Jurkat, Clone E6-1 (cell line): ENCODE measurements at regions not wholly inside any gene's neighbourhood (a gene's known extent, or its start where the extent isn't known, plus 50 kb on each side); places are given as distances from the start of the nearest gene placed in this dataset.

Source experiments
- DNase-seq: peaks from one replicate; pipeline ENCODE4 v3.0.0-alpha.2; 2011; ENCODE audit warnings: low read depth, low spot score
- H3K4me3 ChIP-seq: 2 replicates; pipeline ENCODE4 v1.5.1; 2011; ENCODE audit warnings: mild to moderate bottlenecking, low read length, control low read depth, moderate library complexity

DNA sequence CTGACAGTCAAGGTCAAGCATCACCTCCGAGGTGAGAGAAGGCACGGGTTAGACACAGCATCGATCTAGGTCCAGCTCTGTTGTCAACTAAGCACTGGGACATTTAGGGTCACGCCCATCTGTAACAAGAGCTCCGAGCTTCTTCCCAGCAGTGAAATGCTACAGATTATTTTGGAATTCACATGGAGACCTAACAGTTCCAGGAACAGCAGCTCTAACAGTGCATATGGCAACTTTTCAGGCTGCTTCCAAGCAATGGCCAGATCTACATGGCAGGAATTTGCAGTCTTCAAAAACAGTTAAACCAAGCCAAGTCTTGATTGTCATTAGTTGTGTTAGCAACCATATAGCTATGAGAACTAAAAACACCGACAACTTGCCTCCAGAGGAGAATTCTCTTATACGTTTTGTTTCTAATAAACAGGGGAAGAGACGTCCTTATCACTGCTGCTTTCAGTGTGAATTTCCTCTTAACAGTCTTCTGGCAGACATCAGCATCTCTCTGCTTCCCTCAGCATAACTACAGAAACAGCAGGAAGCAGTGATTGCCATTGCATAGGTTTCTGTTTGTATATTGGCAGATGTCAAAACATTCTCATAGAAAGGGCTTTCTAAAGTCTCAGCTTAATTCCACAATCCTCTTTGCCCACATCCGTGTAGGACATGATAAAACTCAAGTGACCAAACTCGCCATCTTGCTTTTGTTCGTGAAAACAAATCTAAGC lies 242.1 kb upstream of the DAPK1 start:
- H3K4me3 ChIP-seq: no peak overlapping the region
- DNase-seq: no peak

- no peak for DNase-seq
- no peak overlapping the region for H3K4me3 ChIP-seq
Observed at GRCh38 chr9:87256973-87257372, 240.7 kb upstream of the DAPK1 start.

DNA sequence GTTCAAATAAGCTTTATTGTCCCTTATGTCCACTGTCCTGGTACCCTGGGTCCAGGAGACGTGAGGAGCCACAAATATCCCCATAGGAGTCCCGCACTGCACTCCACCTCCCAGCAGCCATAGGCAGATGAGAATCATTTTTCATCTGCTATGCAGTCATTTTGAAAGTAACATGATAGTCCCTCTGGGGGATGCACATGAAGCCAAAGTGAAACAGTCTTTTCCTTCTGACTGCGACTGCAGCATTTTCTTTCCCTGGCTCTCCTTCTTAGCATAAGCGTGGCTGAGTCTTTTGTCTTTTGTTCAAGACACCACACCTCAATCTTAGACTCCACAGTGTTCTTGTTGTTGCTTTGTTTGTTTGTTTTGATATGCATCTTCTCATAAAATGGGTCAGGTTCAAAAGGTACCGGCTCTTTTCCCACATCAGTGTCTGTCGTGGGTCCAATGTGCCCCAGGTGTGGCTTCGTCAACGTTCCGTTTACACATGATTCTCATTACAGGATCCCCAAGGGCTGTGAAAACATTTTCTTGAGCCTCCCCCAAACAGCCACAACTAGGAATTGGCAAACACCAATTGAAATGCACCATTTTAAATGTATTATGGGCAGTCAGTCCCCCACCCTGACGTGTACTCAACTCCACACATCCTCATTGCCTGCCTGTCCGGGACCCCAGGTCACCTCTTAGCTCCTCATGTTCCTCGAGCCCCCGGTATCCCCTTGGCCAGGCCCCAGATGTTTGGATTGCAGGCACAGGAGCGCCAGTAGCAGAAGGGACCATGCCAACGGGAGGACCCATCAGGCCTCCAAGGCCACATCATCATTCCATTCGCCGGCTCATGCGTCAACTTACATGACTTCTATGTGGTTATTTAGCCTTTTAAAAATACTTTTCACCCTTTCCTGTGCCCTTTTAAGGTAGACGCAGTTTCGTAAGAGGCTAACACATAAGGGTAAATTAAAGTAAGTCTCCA lies 237.8 kb upstream of the DAPK1 start:
- DNase-seq: no peak
- H3K4me3 ChIP-seq: no peak overlapping the region

GRCh38 chr9:87263291-87263690 lies 234.4 kb upstream of the DAPK1 start:
- H3K4me3 ChIP-seq: no peak overlapping the region
- DNase-seq: no peak

- no peak for DNase-seq
- no peak overlapping the region for H3K4me3 ChIP-seq
Observed at GRCh38 chr9:87266697-87267096, 231.0 kb upstream of the DAPK1 start.

GRCh38 chr9:87267251-87268070 lies 230.2 kb upstream of the DAPK1 start:
- DNase-seq: no peak
- no peak overlapping the region for H3K4me3 ChIP-seq

GRCh38 chr9:87269296-87270176 lies 228.1 kb upstream of the DAPK1 start:
- H3K4me3 ChIP-seq: no peak overlapping the region
- DNase-seq: no peak

DNA sequence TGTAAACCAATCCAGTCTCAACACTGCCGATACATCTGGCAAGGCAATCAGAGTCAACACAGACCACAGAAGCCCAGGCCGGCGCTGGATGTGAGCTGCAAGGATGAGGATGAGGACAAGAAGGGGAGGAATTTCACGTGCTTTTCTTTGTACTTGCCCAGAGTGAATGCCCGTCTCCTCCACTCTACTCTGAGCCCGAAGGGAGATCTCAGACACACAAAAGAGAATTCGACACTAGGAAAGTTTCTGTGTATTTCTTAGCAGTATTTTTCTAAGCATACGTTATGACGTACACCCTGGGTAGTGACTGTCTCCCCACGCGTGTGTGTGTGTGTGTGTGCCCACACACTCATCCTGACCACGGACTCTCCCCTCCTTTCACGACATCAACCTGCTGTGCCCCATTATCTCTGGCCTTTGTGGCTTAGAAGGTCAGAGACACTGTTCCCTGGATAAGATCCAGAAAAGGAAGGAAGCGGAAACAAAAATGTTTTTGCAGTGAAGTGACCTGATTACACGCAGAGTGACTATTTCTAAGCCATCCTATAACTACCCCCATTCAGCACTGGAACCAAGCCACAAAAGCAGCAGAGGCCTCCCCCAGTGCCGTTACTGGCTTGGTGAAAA lies 227.3 kb upstream of the DAPK1 start:
- DNase-seq: no peak
- H3K4me3 ChIP-seq: no peak overlapping the region

- DNase-seq: no peak
- no peak overlapping the region for H3K4me3 ChIP-seq
Observed at GRCh38 chr9:87270848-87271234, 226.8 kb upstream of the DAPK1 start.

DNA sequence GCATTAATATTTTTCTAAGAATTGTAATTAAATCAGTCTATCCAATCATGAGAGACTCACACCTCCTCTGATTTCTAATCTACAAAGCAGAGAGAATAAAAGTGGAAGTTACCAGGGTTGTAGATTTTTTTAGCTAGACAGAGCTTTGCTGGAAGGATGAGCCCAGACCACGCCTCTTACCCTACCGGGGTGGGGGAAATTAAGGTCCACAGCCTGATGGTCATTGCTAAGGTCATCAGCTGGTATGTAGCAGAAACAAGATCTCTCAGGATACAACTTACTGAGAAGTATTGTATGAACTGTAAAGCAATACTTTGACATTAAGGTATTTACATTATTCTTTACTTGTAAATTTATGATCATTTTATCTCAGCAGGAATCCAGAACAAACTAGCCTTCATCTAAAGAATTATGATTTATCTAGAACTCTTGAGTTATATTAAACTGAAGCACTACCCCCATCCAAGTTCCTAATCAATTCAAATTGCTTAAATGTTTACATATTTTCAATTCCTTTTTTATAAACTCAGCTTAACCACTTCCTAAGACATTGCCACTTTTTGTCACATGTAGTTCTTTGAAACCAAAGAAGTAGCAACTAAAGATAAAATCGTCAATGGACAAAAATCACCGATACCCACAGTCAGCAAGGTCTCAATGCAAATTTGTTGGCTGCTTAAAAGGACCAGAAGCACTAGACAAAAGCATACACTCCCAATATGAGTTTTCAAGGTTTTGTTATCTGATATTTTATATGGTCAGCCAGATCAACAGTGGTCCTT lies 225.8 kb upstream of the DAPK1 start:
- no peak for DNase-seq
- H3K4me3 ChIP-seq: no peak overlapping the region

- no peak for DNase-seq
Observed at GRCh38 chr9:87275047-87275725, 222.5 kb upstream of the DAPK1 start.

GRCh38 chr9:87276327-87276841 lies 221.3 kb upstream of the DAPK1 start:
- peak; percentile 53 for DNase-seq
- no peak overlapping the region for H3K4me3 ChIP-seq

More at GRCh38 chr9:87275047-87275725, 222.5 kb upstream of the DAPK1 start:
- H3K4me3 ChIP-seq: no peak overlapping the region

DNA sequence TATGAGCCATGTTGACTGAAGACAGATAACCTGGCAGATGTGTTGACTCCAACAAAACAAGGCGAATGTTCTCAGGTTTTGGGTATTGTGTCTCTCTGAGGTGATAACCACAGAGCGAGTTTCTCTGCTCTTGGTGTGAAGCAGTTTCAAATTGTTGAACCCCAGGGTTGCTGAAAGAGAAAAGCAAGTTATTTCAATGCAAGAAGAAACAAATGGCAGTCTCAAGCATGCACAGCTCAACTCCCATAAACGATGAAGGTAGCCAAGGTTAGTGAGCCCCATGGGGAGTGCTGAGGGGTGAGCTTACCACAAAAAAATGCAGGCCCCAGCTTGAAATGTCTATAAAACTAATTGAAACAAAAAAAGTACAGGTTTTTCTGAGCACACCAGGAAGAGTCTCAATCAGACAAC lies 220.8 kb upstream of the DAPK1 start:
- H3K4me3 ChIP-seq: no peak overlapping the region

GRCh38 chr9:87277346-87277745 lies 220.3 kb upstream of the DAPK1 start:
- no peak overlapping the region for H3K4me3 ChIP-seq
- DNase-seq: no peak

More for the DNA sequence above, 220.8 kb upstream of the DAPK1 start:
- DNase-seq: peak; percentile 7

DNA sequence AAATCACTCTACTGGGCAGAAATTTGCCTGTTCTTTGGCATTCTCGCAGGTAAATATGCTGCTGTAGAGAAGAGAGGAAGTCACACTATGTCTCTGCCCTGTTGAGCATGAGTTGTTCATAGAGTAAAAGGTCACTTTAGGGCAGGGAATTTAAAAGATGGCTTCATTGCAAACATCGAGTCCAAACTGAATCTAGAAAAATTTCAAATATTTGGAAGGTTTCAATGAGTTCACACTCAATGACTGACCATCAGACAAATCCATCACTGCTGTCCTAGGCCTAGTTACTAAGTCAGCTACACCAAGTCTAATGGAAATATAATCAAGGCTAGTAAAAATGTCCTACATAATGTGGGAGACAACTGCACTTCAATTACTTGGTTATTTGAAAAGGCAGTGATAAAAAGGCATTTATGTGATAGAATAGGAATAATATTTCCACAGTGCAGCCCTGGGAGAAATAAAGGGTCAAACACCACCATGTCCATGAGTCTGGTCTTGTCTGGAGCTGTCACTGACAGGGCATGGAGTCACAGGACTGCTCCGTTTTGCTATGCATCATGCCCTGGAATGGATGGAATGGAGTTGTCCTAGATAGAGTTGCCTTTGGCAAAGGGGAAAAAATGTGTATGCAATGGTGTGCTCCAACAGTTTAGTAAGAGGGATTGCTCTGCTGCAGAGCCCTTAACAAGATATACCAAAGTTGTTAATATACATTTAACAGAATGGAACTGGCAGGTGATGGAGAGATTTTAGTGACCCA lies 218.5 kb upstream of the DAPK1 start:
- DNase-seq: no peak
- H3K4me3 ChIP-seq: no peak overlapping the region

GRCh38 chr9:87280421-87280820 lies 217.2 kb upstream of the DAPK1 start:
- no peak for DNase-seq

More at GRCh38 chr9:87280421-87280820, 217.2 kb upstream of the DAPK1 start:
- no peak overlapping the region for H3K4me3 ChIP-seq
